HEK293 (cell line): ENCODE measurements at regions not wholly inside any gene's neighbourhood (a gene's known extent, or its start where the extent isn't known, plus 50 kb on each side); places are given as distances from the start of the nearest gene placed in this dataset.

Experiments
- PATZ1 ChIP-seq: fragments of 450-650 bp; formaldehyde crosslinking; IDR thresholded peaks from 2 replicates; pipeline ENCODE4 v1.5.1; 2016; ENCODE audit warnings: missing biosample characterization, missing genetic modification characterization
- SP3 ChIP-seq: fragments of 450-650 bp; formaldehyde crosslinking; IDR thresholded peaks from 2 replicates; pipeline ENCODE4 v1.5.1; 2016; ENCODE audit warnings: missing biosample characterization, missing genetic modification characterization
- ZNF24 ChIP-seq: fragments of 450-650 bp; formaldehyde crosslinking; IDR thresholded peaks from 2 replicates; pipeline ENCODE4 v1.5.1; 2016; ENCODE audit warnings: missing biosample characterization, missing genetic modification characterization

GRCh38 chr4:17368408-17368807 lies 143.5 kb downstream of the QDPR start:
- TF ChIP-seq ZNF24 (no peak), SP3 (no peak), PATZ1 (tag by site-specific recombination) (no peak)
